Fibroblast of pulmonary artery (primary cell): ENCODE measurements at regions not wholly inside any gene's neighbourhood (a gene's known extent, or its start where the extent isn't known, plus 50 kb on each side); places are given as distances from the start of the nearest gene placed in this dataset.

Experiments
- DNase-seq: peaks from one replicate; pipeline ENCODE4 v3.0.0-alpha.2; 2010; ENCODE audit warnings: low read depth
- H3K4me3 ChIP-seq: replicated peaks from 2 replicates; pipeline ENCODE4 v1.5.1; 2011; ENCODE audit warnings: low read depth, mild to moderate bottlenecking, control low read depth, low read length, moderate library complexity
- TF ChIP-seq, protein P1 (sequence below): IDR thresholded peaks from 2 replicates; pipeline ENCODE4 v1.5.1; 2011; ENCODE audit warnings: mild to moderate bottlenecking, control low read depth, low read length, inconsistent platforms; ENCODE audit errors: missing control alignments

DNA sequence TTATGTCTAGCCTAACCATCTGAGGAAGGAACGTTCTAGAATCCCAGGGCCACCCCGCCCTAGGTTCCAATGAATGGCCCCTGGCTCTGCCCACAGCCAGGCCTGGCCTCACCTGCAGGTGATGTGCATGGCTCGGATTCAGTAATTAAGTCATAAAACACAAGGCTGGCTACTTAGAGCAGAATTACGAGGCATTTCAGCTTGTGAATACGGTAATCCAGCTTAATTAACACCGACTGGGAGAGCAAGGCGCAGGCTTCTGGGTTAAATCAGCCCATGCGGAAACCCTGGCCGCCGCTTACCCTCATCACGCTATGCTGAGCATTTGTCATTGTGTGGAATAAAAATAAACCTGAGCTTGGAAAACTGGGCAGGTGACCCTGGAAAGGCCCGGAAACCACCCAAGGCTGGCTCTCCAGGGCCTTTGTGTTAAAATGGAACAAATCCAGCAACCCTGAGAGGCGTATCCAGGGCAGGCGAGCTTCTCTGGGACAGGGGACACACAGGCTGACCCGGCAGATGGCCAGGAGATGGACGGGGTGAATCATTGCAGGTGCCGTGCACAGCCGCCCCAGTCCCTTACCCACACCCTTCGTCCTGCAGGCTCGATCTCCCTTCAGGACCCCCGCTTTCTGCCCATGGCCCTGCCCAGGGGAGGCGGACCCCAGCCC lies 220.2 kb downstream of the CTTN start:
- no peak overlapping the region for H3K4me3 ChIP-seq
- DNase-seq, result no peak
- TF ChIP-seq, protein P1, sequence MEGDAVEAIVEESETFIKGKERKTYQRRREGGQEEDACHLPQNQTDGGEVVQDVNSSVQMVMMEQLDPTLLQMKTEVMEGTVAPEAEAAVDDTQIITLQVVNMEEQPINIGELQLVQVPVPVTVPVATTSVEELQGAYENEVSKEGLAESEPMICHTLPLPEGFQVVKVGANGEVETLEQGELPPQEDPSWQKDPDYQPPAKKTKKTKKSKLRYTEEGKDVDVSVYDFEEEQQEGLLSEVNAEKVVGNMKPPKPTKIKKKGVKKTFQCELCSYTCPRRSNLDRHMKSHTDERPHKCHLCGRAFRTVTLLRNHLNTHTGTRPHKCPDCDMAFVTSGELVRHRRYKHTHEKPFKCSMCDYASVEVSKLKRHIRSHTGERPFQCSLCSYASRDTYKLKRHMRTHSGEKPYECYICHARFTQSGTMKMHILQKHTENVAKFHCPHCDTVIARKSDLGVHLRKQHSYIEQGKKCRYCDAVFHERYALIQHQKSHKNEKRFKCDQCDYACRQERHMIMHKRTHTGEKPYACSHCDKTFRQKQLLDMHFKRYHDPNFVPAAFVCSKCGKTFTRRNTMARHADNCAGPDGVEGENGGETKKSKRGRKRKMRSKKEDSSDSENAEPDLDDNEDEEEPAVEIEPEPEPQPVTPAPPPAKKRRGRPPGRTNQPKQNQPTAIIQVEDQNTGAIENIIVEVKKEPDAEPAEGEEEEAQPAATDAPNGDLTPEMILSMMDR, result no peak

GRCh38 chr11:70619591-70619990 lies 221.3 kb downstream of the CTTN start:
- no peak for DNase-seq
- no peak overlapping the region for H3K4me3 ChIP-seq
- TF ChIP-seq, protein P1, result no peak

- DNase-seq, result no peak
- TF ChIP-seq, protein P1, result no peak
- no peak overlapping the region for H3K4me3 ChIP-seq
Measured at GRCh38 chr11:70620510-70621184, 222.3 kb downstream of the CTTN start.

- TF ChIP-seq, protein P1, result no peak
- DNase-seq, result no peak
- no peak overlapping the region for H3K4me3 ChIP-seq
Measured at GRCh38 chr11:70621241-70621640, 222.9 kb downstream of the CTTN start.

DNA sequence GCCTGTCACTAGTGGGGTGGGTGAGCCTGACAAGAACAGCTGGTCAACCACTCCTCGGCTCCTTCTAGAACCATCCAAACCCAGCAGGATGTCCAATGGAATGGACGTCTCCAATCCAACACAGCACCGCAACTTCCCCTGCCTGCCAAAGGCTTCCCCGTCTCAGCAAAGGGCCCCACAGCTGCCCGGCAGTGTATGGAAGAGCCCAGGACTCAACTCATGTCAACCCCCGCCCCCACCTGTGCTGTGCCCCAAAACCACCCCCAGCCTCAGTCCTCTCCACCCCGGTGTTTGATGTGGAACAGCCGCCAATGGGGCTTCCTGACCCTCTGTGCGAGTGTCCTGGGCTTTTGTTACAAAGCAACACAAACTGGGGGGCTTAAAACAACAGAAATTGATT lies 223.8 kb downstream of the CTTN start:
- no peak for DNase-seq
- TF ChIP-seq, protein P1, result no peak
- no peak overlapping the region for H3K4me3 ChIP-seq

DNA sequence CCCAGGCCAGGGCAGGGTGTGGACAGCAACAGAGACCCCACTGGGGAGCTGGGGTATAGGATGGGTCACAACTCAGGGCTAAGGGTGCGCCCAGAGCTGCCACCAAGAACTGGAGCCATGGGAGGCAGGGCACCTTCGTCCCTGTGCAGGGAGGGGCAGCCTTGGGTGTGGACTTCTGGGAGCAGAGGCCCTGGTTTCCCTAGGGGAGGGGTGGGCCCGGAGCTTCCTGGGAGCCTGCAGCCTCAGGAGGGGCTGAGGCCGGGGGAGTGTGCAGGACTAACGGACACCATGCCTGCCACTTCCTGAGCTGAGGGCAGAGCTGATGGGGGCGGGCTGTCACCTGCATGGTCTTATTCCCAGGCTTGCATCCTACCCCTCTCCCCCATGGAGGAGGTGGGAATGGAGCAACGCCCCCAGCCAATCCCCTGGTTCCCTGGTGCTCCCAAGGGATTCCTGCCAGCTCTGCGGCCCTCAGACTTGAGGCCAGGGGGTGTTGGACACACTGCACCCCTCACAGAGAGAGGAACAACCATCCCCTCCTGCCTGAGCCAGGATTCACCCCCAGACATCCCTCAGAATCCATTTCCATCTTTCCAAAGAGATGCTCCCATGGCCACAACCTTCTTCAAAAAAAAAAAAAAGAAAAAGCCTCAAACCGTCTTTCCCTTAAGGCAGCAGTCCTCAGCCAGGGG lies 225.7 kb downstream of the CTTN start:
- H3K4me3 ChIP-seq, result no peak overlapping the region
- TF ChIP-seq, protein P1, result no peak
- DNase-seq, result no peak
